GM10266 (cell line): ENCODE measurements at regions not wholly inside any gene's neighbourhood (a gene's known extent, or its start where the extent isn't known, plus 50 kb on each side); places are given as distances from the start of the nearest gene placed in this dataset.

Source experiments
- DNase-seq: peaks from one replicate; pipeline ENCODE4 v3.0.0; 2012; ENCODE audit errors: extremely low spot score
- CTCF ChIP-seq: IDR thresholded peaks from 2 replicates; pipeline ENCODE4 v1.5.1; 2012; ENCODE audit warnings: mild to moderate bottlenecking, low read depth; ENCODE audit not compliant: control insufficient read depth, insufficient read depth; ENCODE audit errors: missing control alignments

- DNase-seq: no peak
- TF ChIP-seq CTCF: no peak
Observed at GRCh38 chr10:31187607-31188210, 131.3 kb upstream of the ZEB1 start.

DNA sequence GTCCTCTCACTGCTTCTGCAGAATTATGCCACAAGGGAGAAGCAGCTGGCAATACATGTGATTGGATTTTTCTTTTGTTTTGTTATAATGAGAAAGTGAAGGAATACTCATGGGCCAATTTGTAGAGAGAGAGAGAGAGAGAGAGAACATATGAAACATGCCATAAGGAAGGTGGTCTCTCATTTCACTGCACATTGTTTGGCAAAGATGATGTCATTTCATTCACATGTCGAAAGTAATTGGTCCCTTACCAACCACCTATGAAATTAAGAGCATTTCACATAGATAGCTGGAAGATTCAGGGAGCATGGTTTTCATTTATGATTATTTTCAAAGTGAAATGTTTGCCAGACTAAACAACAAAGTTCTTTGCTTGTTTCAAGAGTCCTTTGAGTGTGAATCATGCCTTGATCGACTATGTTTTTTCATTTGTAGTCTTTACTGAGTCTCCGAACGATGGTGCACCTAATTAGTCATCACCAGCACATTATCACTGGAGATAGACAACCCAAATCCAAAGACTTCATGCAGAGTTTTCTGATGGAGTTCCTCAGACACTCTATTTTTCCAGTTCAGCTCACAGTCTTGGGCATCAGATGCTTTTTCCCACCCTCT is 130.1 kb upstream of the ZEB1 start:
- TF ChIP-seq CTCF: no peak
- no peak for DNase-seq

DNA sequence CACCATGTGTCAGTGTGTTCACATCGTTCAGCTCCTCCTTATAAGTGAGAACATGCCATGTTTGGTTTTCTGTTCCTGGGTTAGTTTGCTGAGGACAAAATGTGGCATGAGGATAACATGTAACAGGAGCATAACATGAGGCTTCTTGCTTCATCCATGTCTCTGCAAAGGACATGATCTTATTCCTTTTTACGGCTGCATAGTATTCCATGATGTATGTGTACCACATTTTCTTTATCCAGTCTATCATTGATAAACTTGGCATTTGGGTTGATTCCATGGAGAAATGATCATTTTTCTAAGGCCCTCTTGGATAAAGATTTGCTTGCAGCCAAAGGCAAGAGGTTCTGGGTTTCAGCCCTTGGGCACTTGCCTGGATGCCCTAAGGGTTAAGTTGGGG is 128.5 kb upstream of the ZEB1 start:
- no peak for DNase-seq
- no peak for TF ChIP-seq CTCF

DNA sequence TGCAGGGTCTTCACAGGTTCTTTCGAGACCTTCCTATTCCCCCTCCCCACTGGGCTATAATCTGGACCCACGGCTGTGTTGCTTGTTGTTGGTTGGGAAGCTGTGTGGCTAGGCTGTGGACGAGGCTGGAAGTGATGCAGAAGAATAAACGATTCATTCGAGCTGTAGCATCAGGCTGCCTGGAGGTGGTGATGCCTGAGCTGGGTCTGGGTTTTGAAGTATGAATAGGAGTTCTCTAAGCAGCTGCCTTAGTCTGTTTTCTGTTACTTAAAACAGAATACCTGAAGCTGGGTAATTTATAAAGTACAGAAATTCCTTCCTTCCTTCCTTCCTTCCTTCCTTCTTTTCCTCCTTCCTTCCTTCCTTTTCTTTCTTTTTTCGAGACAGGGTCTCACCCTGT is 126.5 kb upstream of the ZEB1 start:
- no peak for TF ChIP-seq CTCF
- no peak for DNase-seq

- no peak for DNase-seq
- no peak for TF ChIP-seq CTCF
Observed at GRCh38 chr10:31194986-31195385, 124.0 kb upstream of the ZEB1 start.

GRCh38 chr10:31197886-31198285 is 121.1 kb upstream of the ZEB1 start:
- TF ChIP-seq CTCF: no peak
- no peak for DNase-seq

DNA sequence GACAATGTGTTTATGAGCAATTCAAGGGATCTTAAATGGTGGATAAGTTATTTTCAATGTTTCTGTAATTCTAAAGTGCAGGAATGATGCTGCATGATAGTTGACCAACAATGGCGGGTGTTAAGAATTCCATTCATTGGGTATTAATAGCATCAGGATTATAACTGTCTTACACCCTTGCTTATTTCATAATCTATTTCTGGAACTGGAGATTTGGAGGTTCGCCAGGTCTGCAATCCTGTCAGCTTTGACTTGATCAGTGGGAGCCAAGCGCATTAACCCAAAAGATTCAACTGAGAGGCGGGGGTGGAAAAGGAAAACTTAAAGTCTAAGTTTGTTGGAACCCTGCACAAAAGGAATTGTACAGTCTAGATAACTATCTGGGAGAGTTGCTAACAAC is 114.9 kb upstream of the ZEB1 start:
- no peak for DNase-seq

More for the DNA sequence above, 114.9 kb upstream of the ZEB1 start:
- no peak for TF ChIP-seq CTCF
